ENCODE measurements at regions not wholly inside any gene's neighbourhood (a gene's known extent, or its start where the extent isn't known, plus 50 kb on each side); places are given as distances from the start of the nearest gene placed in this dataset.

DNA sequence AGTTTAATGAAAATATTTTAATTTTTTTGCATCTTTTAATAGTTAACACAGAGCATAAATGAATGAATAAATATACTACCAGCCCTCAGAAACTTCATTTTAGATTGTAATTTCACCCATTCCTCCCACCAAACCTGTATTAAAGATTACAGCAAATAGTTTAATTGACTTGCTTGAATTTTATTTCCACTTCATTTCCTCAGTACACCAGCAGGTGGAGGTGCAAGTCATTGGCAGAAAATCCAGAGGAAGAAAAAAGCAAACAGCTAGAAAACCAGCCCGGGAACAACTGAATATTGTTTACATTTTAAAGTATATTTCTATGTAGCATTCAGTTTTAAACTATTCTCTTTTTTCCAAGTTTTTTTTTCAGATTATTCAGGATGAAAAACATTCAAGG lies 177.8 kb downstream of the OLFM4 start:
- Histone ChIP-seq H3K4me2 (ENCODE audit: control insufficient read depth, extremely low read depth, insufficient read depth, low read depth, low read length) (no peak overlapping the region), H3K27me3 (ENCODE audit: control insufficient read depth, extremely low read depth, insufficient read depth, low read length) (peaks cover 14% of the 10 kb centered on the region), H4K20me1 (ENCODE audit: control insufficient read depth, extremely low read depth, insufficient read depth, low read length) (no peaks in the 10 kb centered on the region), H3K79me2 (ENCODE audit: control insufficient read depth, insufficient read depth, low read length) (no peaks in the 10 kb centered on the region), H3K4me3 (ENCODE audit: control insufficient read depth in 2 of 3, extremely low read depth in 1 of 3, insufficient read depth in 2 of 3, low read depth in 1 of 3, low read length in 3 of 3) (no peak overlapping the region), H3K9ac (ENCODE audit: control insufficient read depth, extremely low read depth, insufficient read depth, low read length) (no peak overlapping the region), H3K9me1 (ENCODE audit: control insufficient read depth, extremely low read depth, insufficient read depth, low read length) (no peaks in the 10 kb centered on the region), H2AFZ (ENCODE audit: control insufficient read depth, low read length) (no peak overlapping the region), H3K9me3 (ENCODE audit: control insufficient read depth, low read depth, low read length) (no peaks in the 10 kb centered on the region), H3K36me3 (ENCODE audit: control insufficient read depth in 2 of 2, extremely low read depth in 1 of 2, insufficient read depth in 2 of 2, low read length in 2 of 2) (no peaks in the 10 kb centered on the region), H3K27ac (ENCODE audit: control insufficient read depth, insufficient read depth, low read length) (no peak overlapping the region), H3K4me1 (ENCODE audit: control insufficient read depth, extremely low read depth, insufficient read depth, low read length) (no peaks in the 10 kb centered on the region)
- no peak for TF ChIP-seq EZH2 (IDR thresholded peaks at IDR 0.05; ENCODE audit: low read length)
- TF ChIP-seq, protein P1, sequence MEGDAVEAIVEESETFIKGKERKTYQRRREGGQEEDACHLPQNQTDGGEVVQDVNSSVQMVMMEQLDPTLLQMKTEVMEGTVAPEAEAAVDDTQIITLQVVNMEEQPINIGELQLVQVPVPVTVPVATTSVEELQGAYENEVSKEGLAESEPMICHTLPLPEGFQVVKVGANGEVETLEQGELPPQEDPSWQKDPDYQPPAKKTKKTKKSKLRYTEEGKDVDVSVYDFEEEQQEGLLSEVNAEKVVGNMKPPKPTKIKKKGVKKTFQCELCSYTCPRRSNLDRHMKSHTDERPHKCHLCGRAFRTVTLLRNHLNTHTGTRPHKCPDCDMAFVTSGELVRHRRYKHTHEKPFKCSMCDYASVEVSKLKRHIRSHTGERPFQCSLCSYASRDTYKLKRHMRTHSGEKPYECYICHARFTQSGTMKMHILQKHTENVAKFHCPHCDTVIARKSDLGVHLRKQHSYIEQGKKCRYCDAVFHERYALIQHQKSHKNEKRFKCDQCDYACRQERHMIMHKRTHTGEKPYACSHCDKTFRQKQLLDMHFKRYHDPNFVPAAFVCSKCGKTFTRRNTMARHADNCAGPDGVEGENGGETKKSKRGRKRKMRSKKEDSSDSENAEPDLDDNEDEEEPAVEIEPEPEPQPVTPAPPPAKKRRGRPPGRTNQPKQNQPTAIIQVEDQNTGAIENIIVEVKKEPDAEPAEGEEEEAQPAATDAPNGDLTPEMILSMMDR (optimal IDR thresholded peaks at IDR 0.05 in 1 of 3, IDR thresholded peaks at IDR 0.05 in 1 of 3, conservative IDR thresholded peaks at IDR 0.05 in 1 of 3; ENCODE audit: extremely low read depth in 1 of 3, insufficient read depth in 2 of 3, low read length in 3 of 3): peak in 2 of 3 experiments; percentile 40 to 44
- DNase-seq (ENCODE audit: low read depth, low spot score) (no peak), FAIRE-seq (no peak)
- dilution Hi-C loops (cut with MboI; ENCODE audit: extremely low pct_ligation_motif_present, low sequenced_read_pairs): no loop called here

DNA sequence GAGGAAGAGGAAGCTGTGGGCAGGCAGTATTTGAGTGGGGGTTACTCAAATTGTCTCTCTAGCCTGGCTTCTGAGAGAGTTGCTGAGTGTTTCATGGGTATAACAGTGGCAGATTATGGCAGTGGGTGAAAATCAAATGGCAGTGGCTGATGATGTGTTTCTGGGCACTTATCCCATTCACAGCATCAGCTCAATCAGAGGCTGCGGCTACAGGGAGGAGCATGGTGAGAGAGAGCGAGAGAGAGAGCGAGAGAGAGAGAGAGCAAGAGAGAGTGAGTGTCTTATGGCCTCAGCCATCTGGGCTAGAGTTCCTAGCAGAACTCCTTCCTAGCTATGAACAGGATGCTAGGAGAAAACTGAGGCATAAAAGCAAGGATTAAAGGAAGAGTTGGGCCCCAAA lies 178.9 kb downstream of the OLFM4 start:
- H4K20me1 ChIP-seq (ENCODE audit: control insufficient read depth, extremely low read depth, insufficient read depth, low read length): no peaks in the 10 kb centered on the region
- H3K4me1 ChIP-seq (ENCODE audit: control insufficient read depth, extremely low read depth, insufficient read depth, low read length): no peaks in the 10 kb centered on the region
- H2AFZ ChIP-seq (ENCODE audit: control insufficient read depth, low read length): no peak overlapping the region
- no peak for FAIRE-seq
- no peaks in the 10 kb centered on the region for H3K79me2 ChIP-seq (ENCODE audit: control insufficient read depth, insufficient read depth, low read length)
- H3K9me1 ChIP-seq (ENCODE audit: control insufficient read depth, extremely low read depth, insufficient read depth, low read length): no peaks in the 10 kb centered on the region
- no peak overlapping the region for H3K4me2 ChIP-seq (ENCODE audit: control insufficient read depth, extremely low read depth, insufficient read depth, low read depth, low read length)
- dilution Hi-C loops (cut with MboI; ENCODE audit: extremely low pct_ligation_motif_present, low sequenced_read_pairs): no loop called here
- no peak overlapping the region for H3K27ac ChIP-seq (ENCODE audit: control insufficient read depth, insufficient read depth, low read length)
- no peak overlapping the region for H3K4me3 ChIP-seq (ENCODE audit: control insufficient read depth in 2 of 3, extremely low read depth in 1 of 3, insufficient read depth in 2 of 3, low read depth in 1 of 3, low read length in 3 of 3)
- H3K9me3 ChIP-seq (ENCODE audit: control insufficient read depth, low read depth, low read length): no peaks in the 10 kb centered on the region
- H3K9ac ChIP-seq (ENCODE audit: control insufficient read depth, extremely low read depth, insufficient read depth, low read length): no peak overlapping the region
- H3K27me3 ChIP-seq (ENCODE audit: control insufficient read depth, extremely low read depth, insufficient read depth, low read length): peaks cover 3% of the 10 kb centered on the region
- no peak for DNase-seq (ENCODE audit: low read depth, low spot score)
- H3K36me3 ChIP-seq (ENCODE audit: control insufficient read depth in 2 of 2, extremely low read depth in 1 of 2, insufficient read depth in 2 of 2, low read length in 2 of 2): no peaks in the 10 kb centered on the region
- TF ChIP-seq, protein P1 (optimal IDR thresholded peaks at IDR 0.05 in 1 of 3, IDR thresholded peaks at IDR 0.05 in 1 of 3, conservative IDR thresholded peaks at IDR 0.05 in 1 of 3; ENCODE audit: extremely low read depth in 1 of 3, insufficient read depth in 2 of 3, low read length in 3 of 3): no peak
- TF ChIP-seq EZH2 (IDR thresholded peaks at IDR 0.05; ENCODE audit: low read length): no peak
